Middle frontal gyrus (tissue), 1 donor: ENCODE measurements at regions not wholly inside any gene's neighbourhood (a gene's known extent, or its start where the extent isn't known, plus 50 kb on each side); places are given as distances from the start of the nearest gene placed in this dataset.

Experiments
- DNase-seq: peaks from one replicate; pipeline ENCODE4 v3.0.0-alpha.2; 2015; ENCODE audit warnings: low spot score; ENCODE audit errors: extremely low spot score

DNA sequence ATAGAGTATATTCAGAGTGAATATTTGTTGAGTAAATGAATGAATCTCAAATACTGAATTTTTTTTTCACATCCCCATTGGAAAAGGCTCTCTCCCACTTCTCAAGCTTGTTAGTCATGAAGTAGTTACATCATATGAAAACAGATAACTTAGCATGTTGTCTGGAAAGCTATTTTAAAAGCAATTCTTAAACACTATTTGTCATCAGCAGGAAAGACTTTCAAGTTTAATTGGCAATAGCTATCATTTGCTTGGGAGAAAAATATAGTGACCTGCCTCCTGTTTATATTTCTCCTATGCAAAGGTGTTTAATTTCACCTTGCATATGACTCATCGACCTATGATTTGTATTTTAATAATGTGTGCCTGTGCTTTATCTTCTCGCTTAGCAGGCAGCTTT is 499.8 kb upstream of the GRIA1 start:
- DNase-seq: no peak

- no peak for DNase-seq
Measured at GRCh38 chr5:152994033-152994680, 496.3 kb upstream of the GRIA1 start.

- DNase-seq: no peak
Measured at GRCh38 chr5:152995214-152995725, 495.2 kb upstream of the GRIA1 start.

GRCh38 chr5:153005711-153006110 is 484.8 kb upstream of the GRIA1 start:
- DNase-seq: no peak

GRCh38 chr5:153006681-153007080 is 483.8 kb upstream of the GRIA1 start:
- DNase-seq: no peak

GRCh38 chr5:153014194-153014593 is 476.3 kb upstream of the GRIA1 start:
- no peak for DNase-seq

GRCh38 chr5:153018121-153018520 is 472.3 kb upstream of the GRIA1 start:
- DNase-seq: no peak

DNA sequence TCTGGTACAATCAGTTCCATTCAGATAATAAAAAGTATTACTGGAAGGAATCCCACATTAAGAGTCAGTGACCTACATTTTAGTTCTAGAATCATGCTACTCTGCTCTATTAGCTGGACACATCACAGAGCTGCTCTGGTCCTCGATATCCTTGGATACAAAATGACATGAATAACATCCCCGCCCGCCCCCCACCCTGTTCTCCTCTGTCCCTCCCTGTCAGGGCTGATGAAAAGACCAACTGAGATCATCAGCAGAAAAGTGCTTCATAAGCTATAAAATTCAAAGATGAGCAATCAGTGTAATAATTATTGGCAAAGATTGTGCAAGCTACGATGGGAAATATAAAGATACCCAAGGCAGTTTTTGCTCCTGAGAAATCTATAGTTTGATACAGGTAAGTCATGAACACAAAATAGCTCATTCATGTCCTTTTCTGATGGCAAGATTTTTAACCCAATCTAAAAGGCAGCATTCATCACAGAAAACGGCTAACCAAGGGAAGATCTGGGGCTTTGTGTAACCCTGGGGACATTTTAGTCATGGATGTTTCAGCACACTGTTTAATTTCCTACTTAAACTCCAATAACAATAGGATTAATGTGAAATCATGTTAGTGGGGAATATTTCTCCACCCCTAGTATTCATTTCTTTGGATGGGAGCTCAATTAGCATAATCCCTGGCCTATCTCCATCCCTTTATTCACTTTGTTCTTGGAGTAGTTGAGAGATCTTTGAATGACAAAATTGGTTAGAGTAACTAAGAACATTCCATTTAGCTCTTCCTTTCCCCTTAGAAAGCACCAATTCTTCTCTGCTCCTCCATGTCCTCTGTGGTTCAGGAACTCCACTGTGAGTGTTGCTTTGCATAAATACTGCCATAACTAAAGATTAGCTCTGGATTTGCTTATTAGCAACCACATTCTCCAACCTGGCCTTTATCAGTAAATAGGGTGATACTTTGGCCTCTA is 459.4 kb upstream of the GRIA1 start:
- no peak for DNase-seq

DNA sequence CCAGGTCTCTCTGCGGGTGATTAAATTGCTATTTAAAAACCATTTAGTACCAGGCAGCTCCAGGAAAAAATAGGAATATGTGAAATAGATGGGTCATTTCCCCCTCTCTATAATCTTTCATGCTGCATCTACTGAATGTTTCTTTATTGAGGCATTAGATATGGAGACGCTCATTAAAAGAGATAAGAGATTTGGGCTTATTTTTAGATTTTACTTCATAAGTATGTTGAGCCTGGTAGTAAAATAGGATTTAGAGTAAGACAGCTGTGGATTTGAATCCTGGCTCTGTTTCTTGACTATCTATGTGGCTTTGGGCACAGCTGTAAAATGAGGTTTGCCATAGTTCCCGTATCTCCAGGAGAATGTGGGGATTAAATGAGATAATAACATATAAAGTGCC is 451.0 kb upstream of the GRIA1 start:
- DNase-seq: no peak

- no peak for DNase-seq
Measured at GRCh38 chr5:153043886-153044285, 446.6 kb upstream of the GRIA1 start.

DNA sequence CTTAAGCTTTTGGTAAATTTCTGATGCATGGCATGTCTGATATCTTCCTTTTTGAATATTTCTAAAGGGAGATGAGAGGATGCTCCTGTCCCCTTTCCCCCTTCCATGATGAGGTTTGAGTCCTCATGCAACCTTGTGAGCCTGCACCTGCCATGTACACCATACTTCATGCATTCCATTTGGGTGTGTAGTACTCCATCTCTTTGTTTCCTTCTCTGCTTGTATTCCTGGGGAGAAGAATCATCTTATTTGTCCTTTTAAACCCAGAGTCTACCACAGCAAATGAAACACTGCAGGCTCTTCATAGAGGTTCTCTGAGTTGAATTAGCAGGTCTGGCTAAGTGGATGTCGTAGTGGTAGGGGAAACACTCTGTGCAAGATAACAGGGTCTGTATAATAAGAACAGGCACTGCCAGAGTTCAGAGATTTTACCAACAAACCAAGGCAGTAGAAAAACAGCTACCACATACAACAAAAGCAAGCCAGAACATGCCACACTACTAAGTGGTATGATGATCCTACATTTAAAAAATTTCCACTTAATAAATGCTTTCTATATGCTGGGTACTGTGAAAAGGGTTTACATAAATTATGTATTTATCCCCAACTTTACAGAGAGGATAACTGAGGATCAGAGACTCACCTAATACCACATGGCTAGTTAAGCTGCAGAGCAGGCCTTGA is 439.8 kb upstream of the GRIA1 start:
- no peak for DNase-seq

- no peak for DNase-seq
Measured at GRCh38 chr5:153066281-153066680, 424.2 kb upstream of the GRIA1 start.

- no peak for DNase-seq
Measured at GRCh38 chr5:153067869-153068268, 422.6 kb upstream of the GRIA1 start.

GRCh38 chr5:153079396-153079795 is 411.1 kb upstream of the GRIA1 start:
- DNase-seq: no peak

DNA sequence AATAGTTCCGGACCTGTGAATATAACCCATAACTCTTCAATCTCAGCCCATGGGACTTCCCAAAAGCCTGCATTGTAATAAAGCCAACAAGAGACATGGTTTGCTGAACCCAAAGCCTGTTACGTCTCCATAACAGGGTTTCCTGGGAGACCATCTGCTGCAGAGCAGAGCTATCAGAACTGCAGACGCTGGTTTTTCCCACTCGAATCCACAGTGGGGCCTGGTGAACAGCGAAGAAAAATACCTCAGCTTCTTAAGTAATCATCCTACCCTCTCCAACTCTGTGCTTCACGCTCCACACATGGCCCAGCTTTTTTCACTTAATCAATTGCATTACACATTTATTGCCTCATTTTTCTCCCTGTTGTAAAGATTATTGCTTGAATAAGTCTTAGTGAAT is 409.5 kb upstream of the GRIA1 start:
- DNase-seq: no peak

GRCh38 chr5:153081385-153081784 is 409.1 kb upstream of the GRIA1 start:
- no peak for DNase-seq

- DNase-seq: no peak
Measured at GRCh38 chr5:153084511-153084910, 406.0 kb upstream of the GRIA1 start.

GRCh38 chr5:153086486-153086885 is 404.0 kb upstream of the GRIA1 start:
- DNase-seq: no peak

- no peak for DNase-seq
Measured at GRCh38 chr5:153088538-153088937, 401.9 kb upstream of the GRIA1 start.

- no peak for DNase-seq
Measured at GRCh38 chr5:153094333-153094732, 396.1 kb upstream of the GRIA1 start.

DNA sequence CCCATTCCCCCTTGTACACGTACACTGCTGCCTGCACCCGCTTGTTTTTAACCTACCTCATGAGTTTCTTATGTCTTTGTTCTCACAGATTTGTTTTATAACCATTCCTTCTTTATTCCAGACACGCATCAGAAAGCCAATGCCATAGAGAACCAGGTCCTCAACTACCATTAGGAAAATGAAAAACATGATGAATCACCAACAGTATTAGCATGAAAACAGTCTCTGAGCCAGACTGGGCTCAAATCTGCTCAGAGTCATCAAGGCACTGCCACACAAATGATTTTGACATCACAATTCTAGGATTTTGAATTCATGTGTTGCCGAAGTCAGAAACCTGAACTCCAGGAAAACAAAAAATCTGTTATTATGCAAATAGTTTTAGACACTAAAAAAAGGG is 394.1 kb upstream of the GRIA1 start:
- no peak for DNase-seq

GRCh38 chr5:153099328-153099727 is 391.1 kb upstream of the GRIA1 start:
- DNase-seq: no peak
